Nephron (organoid): ENCODE measurements at regions not wholly inside any gene's neighbourhood (a gene's known extent, or its start where the extent isn't known, plus 50 kb on each side); places are given as distances from the start of the nearest gene placed in this dataset.

Experiments
- H3K27ac Mint-ChIP-seq, 3 experiments: 2 replicates each; pipeline ENCODE4 v1.8.0; 2020; ENCODE audit warnings: mixed read lengths in 3 of 3, mild to moderate bottlenecking in 2 of 3, moderate library complexity in 1 of 3
- H3K27me3 Mint-ChIP-seq: 2 replicates; pipeline ENCODE4 v1.8.0; 2021; ENCODE audit warnings: low read depth, mild to moderate bottlenecking, moderate library complexity, mixed read lengths
- H3K36me3 Mint-ChIP-seq: 2 replicates; pipeline ENCODE4 v1.8.0; 2020; ENCODE audit warnings: low read depth, mixed read lengths
- H3K4me1 Mint-ChIP-seq: 2 replicates; pipeline ENCODE4 v1.8.0; 2020; ENCODE audit warnings: mixed read lengths
- H3K4me3 Mint-ChIP-seq, 3 experiments: 2 replicates each; pipeline ENCODE4 v1.8.0; 2020; ENCODE audit warnings: mild to moderate bottlenecking in 3 of 3, mixed read lengths in 3 of 3, moderate library complexity in 2 of 3
- H3K9me3 Mint-ChIP-seq: 2 replicates; pipeline ENCODE4 v1.8.0; 2020; ENCODE audit warnings: mixed read lengths
- TF ChIP-seq, protein P1 (sequence below), 3 experiments: fragments of 200-600 bp; sonication (generic); IDR thresholded peaks; one replicate each; pipeline ENCODE4 v1.5.0; 2021; ENCODE audit warnings: antibody characterized with exemption in 3 of 3; ENCODE audit not compliant: unreplicated experiment in 3 of 3

DNA sequence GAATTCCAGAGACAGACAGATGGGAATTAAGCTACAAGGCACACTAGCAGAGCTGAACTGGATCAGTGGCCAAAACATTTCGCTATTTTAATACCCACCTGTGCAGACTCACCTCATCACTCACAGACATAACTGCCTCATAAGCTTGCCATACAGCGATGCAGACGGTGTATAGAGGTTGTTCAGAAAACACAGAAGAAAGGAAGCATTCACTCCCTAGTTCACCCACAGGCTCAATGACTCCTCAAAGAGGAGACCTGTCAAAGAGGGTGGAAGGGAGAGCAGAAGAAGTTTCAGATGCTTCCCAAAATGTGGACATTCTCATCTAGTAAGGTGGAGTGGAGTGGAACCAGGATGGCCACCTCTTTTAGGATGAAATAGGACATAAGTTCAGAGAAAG, 81.7 kb upstream of the SPHKAP start:
- Mint-ChIP-seq H3K36me3 (no peaks in the 10 kb centered on the region), H3K4me1 (no peaks in the 10 kb centered on the region), H3K9me3 (peaks cover 6% of the 10 kb centered on the region), H3K27me3 (no peaks in the 10 kb centered on the region), H3K27ac (no peak overlapping the region), H3K4me3 (no peak overlapping the region)
- TF ChIP-seq, protein P1, sequence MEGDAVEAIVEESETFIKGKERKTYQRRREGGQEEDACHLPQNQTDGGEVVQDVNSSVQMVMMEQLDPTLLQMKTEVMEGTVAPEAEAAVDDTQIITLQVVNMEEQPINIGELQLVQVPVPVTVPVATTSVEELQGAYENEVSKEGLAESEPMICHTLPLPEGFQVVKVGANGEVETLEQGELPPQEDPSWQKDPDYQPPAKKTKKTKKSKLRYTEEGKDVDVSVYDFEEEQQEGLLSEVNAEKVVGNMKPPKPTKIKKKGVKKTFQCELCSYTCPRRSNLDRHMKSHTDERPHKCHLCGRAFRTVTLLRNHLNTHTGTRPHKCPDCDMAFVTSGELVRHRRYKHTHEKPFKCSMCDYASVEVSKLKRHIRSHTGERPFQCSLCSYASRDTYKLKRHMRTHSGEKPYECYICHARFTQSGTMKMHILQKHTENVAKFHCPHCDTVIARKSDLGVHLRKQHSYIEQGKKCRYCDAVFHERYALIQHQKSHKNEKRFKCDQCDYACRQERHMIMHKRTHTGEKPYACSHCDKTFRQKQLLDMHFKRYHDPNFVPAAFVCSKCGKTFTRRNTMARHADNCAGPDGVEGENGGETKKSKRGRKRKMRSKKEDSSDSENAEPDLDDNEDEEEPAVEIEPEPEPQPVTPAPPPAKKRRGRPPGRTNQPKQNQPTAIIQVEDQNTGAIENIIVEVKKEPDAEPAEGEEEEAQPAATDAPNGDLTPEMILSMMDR (IDR thresholded peaks at IDR 0.05; ENCODE audit: unreplicated experiment in 3 of 3) = no peak

GRCh38 chr2:228261546-228261945, 80.1 kb upstream of the SPHKAP start:
- Mint-ChIP-seq H3K9me3 (peaks cover 6% of the 10 kb centered on the region), H3K4me1 (no peaks in the 10 kb centered on the region), H3K27me3 (no peaks in the 10 kb centered on the region), H3K36me3 (no peaks in the 10 kb centered on the region), H3K27ac (no peak overlapping the region), H3K4me3 (no peak overlapping the region)
- TF ChIP-seq, protein P1 (IDR thresholded peaks at IDR 0.05; ENCODE audit: unreplicated experiment in 3 of 3) = no peak

- Mint-ChIP-seq H3K4me1 (no peaks in the 10 kb centered on the region), H3K9me3 (peaks cover 3% of the 10 kb centered on the region), H3K27me3 (no peaks in the 10 kb centered on the region), H3K36me3 (no peaks in the 10 kb centered on the region), H3K27ac (no peak overlapping the region), H3K4me3 (no peak overlapping the region)
- TF ChIP-seq, protein P1 (IDR thresholded peaks at IDR 0.05; ENCODE audit: unreplicated experiment in 3 of 3) = no peak
Measured at GRCh38 chr2:228257379-228257778, 75.9 kb upstream of the SPHKAP start.

GRCh38 chr2:228253752-228254151, 72.3 kb upstream of the SPHKAP start:
- Mint-ChIP-seq H3K4me3 (no peak overlapping the region), H3K4me1 (no peaks in the 10 kb centered on the region), H3K36me3 (no peaks in the 10 kb centered on the region), H3K27me3 (no peaks in the 10 kb centered on the region), H3K27ac (no peak overlapping the region), H3K9me3 (no peaks in the 10 kb centered on the region)
- TF ChIP-seq, protein P1 (IDR thresholded peaks at IDR 0.05; ENCODE audit: unreplicated experiment in 3 of 3) = no peak

DNA sequence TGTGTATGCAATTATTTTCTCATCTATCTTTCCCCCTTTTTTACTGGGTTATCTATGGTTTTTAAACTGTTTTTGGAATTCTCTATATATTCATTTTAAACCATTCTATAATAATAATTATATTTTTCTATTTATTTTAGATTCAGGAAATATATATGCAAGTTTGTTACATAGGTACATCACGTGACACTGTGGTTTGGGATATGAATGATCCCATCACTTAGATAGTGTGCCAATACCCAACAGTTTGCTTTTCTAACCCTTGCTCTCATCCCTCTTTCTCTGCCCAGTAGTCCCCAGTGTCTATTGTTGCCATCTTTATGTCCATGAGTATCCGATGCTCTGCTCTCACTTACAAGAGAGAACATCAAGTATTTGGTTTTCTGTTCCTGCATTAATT, 65.8 kb upstream of the SPHKAP start:
- TF ChIP-seq, protein P1 (IDR thresholded peaks at IDR 0.05; ENCODE audit: unreplicated experiment in 3 of 3) = no peak
- no peaks in the 10 kb centered on the region for H3K4me1 Mint-ChIP-seq
- no peak overlapping the region for H3K27ac Mint-ChIP-seq
- no peaks in the 10 kb centered on the region for H3K27me3 Mint-ChIP-seq
- H3K9me3 Mint-ChIP-seq = no peaks in the 10 kb centered on the region
- no peaks in the 10 kb centered on the region for H3K36me3 Mint-ChIP-seq
- no peak overlapping the region for H3K4me3 Mint-ChIP-seq

- H3K4me3 Mint-ChIP-seq = no peak overlapping the region
- H3K27ac Mint-ChIP-seq = no peak overlapping the region
- no peaks in the 10 kb centered on the region for H3K36me3 Mint-ChIP-seq
- TF ChIP-seq, protein P1 (IDR thresholded peaks at IDR 0.05; ENCODE audit: unreplicated experiment in 3 of 3) = no peak
- H3K27me3 Mint-ChIP-seq = no peaks in the 10 kb centered on the region
- no peaks in the 10 kb centered on the region for H3K9me3 Mint-ChIP-seq
- H3K4me1 Mint-ChIP-seq = no peaks in the 10 kb centered on the region
Measured at GRCh38 chr2:228245601-228246000, 64.1 kb upstream of the SPHKAP start.
